Stimulated activated CD8-positive, alpha-beta memory T cell treated with anti-CD3 and anti-CD28 coated beads, Interleukin-7, amount 100 ng/mL, for 4 hours (primary cell): ENCODE measurements at regions not wholly inside any gene's neighbourhood (a gene's known extent, or its start where the extent isn't known, plus 50 kb on each side); places are given as distances from the start of the nearest gene placed in this dataset.
"Not testable (repeated sequence)": the region's sequence is repeated elsewhere in the genome, so short reads cannot be mapped to it uniquely, and the experiment has no call there.

ENCODE experiments used
- DNase-seq, 2 donors: peaks; one replicate each; pipeline ENCODE4 v3.0.0-alpha.2; 2020; ENCODE audit warnings: low read depth in 2 of 2

- no peak for DNase-seq
Observed at GRCh38 chr18:11464129-11464528, 145.3 kb upstream of the SLC35G4 start.

GRCh38 chr18:11458447-11458846 lies 150.9 kb upstream of the SLC35G4 start:
- DNase-seq = no peak

GRCh38 chr18:11457853-11458252 lies 151.5 kb upstream of the SLC35G4 start:
- not testable (repeated sequence) for DNase-seq

- DNase-seq = no peak
Observed at GRCh38 chr18:11454040-11454439, 155.4 kb upstream of the SLC35G4 start.

- DNase-seq = not testable (repeated sequence)
Observed at GRCh38 chr18:11444169-11444568, 165.2 kb upstream of the SLC35G4 start.

- DNase-seq = no peak
Observed at GRCh38 chr18:11437046-11437445, 172.3 kb upstream of the SLC35G4 start.

GRCh38 chr18:11432360-11432811 lies 177.0 kb upstream of the SLC35G4 start:
- no peak for DNase-seq

GRCh38 chr18:11429876-11430275 lies 179.5 kb upstream of the SLC35G4 start:
- DNase-seq = no peak

- DNase-seq = no peak
Observed at GRCh38 chr18:11425211-11425610, 184.2 kb upstream of the SLC35G4 start.

- DNase-seq = no peak
Observed at GRCh38 chr18:11419338-11419737, 190.1 kb upstream of the SLC35G4 start.

GRCh38 chr18:11412811-11413210 lies 196.6 kb upstream of the SLC35G4 start:
- DNase-seq = no peak

- DNase-seq = no peak
Observed at GRCh38 chr18:11411048-11411447, 198.3 kb upstream of the SLC35G4 start.

GRCh38 chr18:11408555-11409065 lies 200.8 kb upstream of the SLC35G4 start:
- DNase-seq = no peak

GRCh38 chr18:11407940-11408339 lies 201.5 kb upstream of the SLC35G4 start:
- no peak for DNase-seq

GRCh38 chr18:11405804-11406203 lies 203.6 kb upstream of the SLC35G4 start:
- no peak for DNase-seq

GRCh38 chr18:11400703-11401102 lies 208.7 kb upstream of the SLC35G4 start:
- DNase-seq = no peak

GRCh38 chr18:11398625-11399024 lies 210.8 kb upstream of the SLC35G4 start:
- DNase-seq = no peak

- no peak for DNase-seq
Observed at GRCh38 chr18:11392980-11393885, 216.2 kb upstream of the SLC35G4 start.

- no peak for DNase-seq
Observed at GRCh38 chr18:11392292-11392691, 217.1 kb upstream of the SLC35G4 start.

- no peak for DNase-seq
Observed at GRCh38 chr18:11391661-11392060, 217.7 kb upstream of the SLC35G4 start.

GRCh38 chr18:11388755-11389680 lies 220.4 kb upstream of the SLC35G4 start:
- no peak for DNase-seq

- DNase-seq = no peak
Observed at GRCh38 chr18:11387880-11388279, 221.5 kb upstream of the SLC35G4 start.
